HEK293 (cell line): ENCODE measurements at regions not wholly inside any gene's neighbourhood (a gene's known extent, or its start where the extent isn't known, plus 50 kb on each side); places are given as distances from the start of the nearest gene placed in this dataset.

Source experiments
- BCL11A ChIP-seq: fragments of 450-650 bp; formaldehyde crosslinking; IDR thresholded peaks from 2 replicates; pipeline ENCODE4 v1.5.1; 2016; ENCODE audit warnings: low read depth, missing biosample characterization, missing genetic modification characterization
- CTCF ChIP-seq: fragments of 450-650 bp; formaldehyde crosslinking; IDR thresholded peaks from 2 replicates; pipeline ENCODE4 v1.5.1; 2016; ENCODE audit warnings: missing biosample characterization, missing genetic modification characterization
- HOXA7 ChIP-seq: sonication (generic); formaldehyde crosslinking; IDR thresholded peaks from 2 replicates; pipeline ENCODE4 v1.8.1; 2022; ENCODE audit warnings: missing genetic modification reagents, borderline replicate concordance
- KLF16 ChIP-seq: fragments of 450-650 bp; formaldehyde crosslinking; IDR thresholded peaks from 2 replicates; pipeline ENCODE4 v1.5.1; 2017; ENCODE audit warnings: missing biosample characterization, missing genetic modification characterization
- REPIN1 ChIP-seq: fragments of 450-650 bp; formaldehyde crosslinking; IDR thresholded peaks from 2 replicates; pipeline ENCODE4 v1.5.1; 2017; ENCODE audit warnings: missing biosample characterization, missing genetic modification characterization, low read depth
- SP7 ChIP-seq: fragments of 450-650 bp; formaldehyde crosslinking; IDR thresholded peaks from 2 replicates; pipeline ENCODE4 v1.5.1; 2016; ENCODE audit warnings: missing biosample characterization, missing genetic modification characterization
- ZBTB10 ChIP-seq: fragments of 450-650 bp; formaldehyde crosslinking; IDR thresholded peaks from 2 replicates; pipeline ENCODE4 v1.5.1; 2016; ENCODE audit warnings: missing biosample characterization, missing genetic modification characterization
- ZNF121 ChIP-seq: fragments of 450-650 bp; formaldehyde crosslinking; IDR thresholded peaks from 2 replicates; pipeline ENCODE4 v1.5.1; 2016; ENCODE audit warnings: missing biosample characterization, missing genetic modification characterization
- ZNF274 ChIP-seq, 2 experiments: fragments of 200-500 bp in 1 of 2; fragments of 450-650 bp in 1 of 2; sonication (Bioruptor generic) in 1 of 2; formaldehyde crosslinking in 1 of 2; IDR thresholded peaks; 2 replicates each; pipeline versions ENCODE4 v1.5.1 to v1.6.1; 2014 to 2016; ENCODE audit warnings: borderline replicate concordance in 1 of 2, inconsistent platforms in 1 of 2, low read length in 1 of 2, missing biosample characterization in 1 of 2, missing genetic modification characterization in 1 of 2
- ZNF416 ChIP-seq: fragments of 450-650 bp; formaldehyde crosslinking; IDR thresholded peaks from 2 replicates; pipeline ENCODE4 v1.5.1; 2016; ENCODE audit warnings: missing biosample characterization, missing genetic modification characterization
- ZNF513 ChIP-seq: fragments of 450-650 bp; IDR thresholded peaks from 2 replicates; pipeline ENCODE4 v1.5.1; 2018; ENCODE audit warnings: missing biosample characterization, missing genetic modification characterization
- ZNF830 ChIP-seq: fragments of 450-650 bp; IDR thresholded peaks from 2 replicates; pipeline ENCODE4 v1.5.0; 2018; ENCODE audit warnings: missing biosample characterization, missing genetic modification characterization, low read depth, mild to moderate bottlenecking, moderate library complexity
- ZSCAN4 ChIP-seq: fragments of 450-650 bp; formaldehyde crosslinking; IDR thresholded peaks from 2 replicates; pipeline ENCODE4 v1.5.1; 2017; ENCODE audit warnings: missing biosample characterization, missing genetic modification characterization

GRCh38 chr3:190790185-190790584 is 72.3 kb downstream of the GMNC start:
- TF ChIP-seq ZNF274 (IDR thresholded peaks at IDR 0.05; ENCODE audit: low read length): no peak
- TF ChIP-seq ZNF274 (tag by site-specific recombination; IDR thresholded peaks at IDR 0.05; ENCODE audit: borderline replicate concordance): no peak
- no peak for TF ChIP-seq HOXA7 (CRISPR knock-in tag)
- TF ChIP-seq KLF16: no peak
- no peak for TF ChIP-seq ZBTB10 (tag by site-specific recombination)
- no peak for TF ChIP-seq ZNF121 (tag by site-specific recombination)
- TF ChIP-seq BCL11A: no peak
- TF ChIP-seq SP7 (tag by site-specific recombination): no peak
- no peak for TF ChIP-seq CTCF
- TF ChIP-seq REPIN1: no peak
- TF ChIP-seq ZNF513 (tag by site-specific recombination): no peak
- no peak for TF ChIP-seq ZNF830 (tag by site-specific recombination)
- TF ChIP-seq ZSCAN4 (tag by site-specific recombination): no peak
- no peak for TF ChIP-seq ZNF416 (tag by site-specific recombination)
